PC-3 (cell line): ENCODE measurements at regions not wholly inside any gene's neighbourhood (a gene's known extent, or its start where the extent isn't known, plus 50 kb on each side); places are given as distances from the start of the nearest gene placed in this dataset.

ENCODE experiments used
- EZH2 ChIP-seq: fragments of 300-600 bp; sonication (generic); IDR thresholded peaks from one replicate; pipeline ENCODE4 v1.6.1; 2017; ENCODE audit warnings: antibody characterized with exemption, mild to moderate bottlenecking, low read length; ENCODE audit not compliant: unreplicated experiment
- EZH2phosphoT487 ChIP-seq: fragments of 300-600 bp; sonication (generic); IDR thresholded peaks from 2 replicates; pipeline ENCODE4 v1.6.1; 2018; ENCODE audit warnings: mild to moderate bottlenecking, antibody characterized with exemption, low read length, borderline replicate concordance
- TF ChIP-seq, protein P1 (sequence below): fragments of 300-600 bp; sonication (generic); conservative IDR thresholded peaks from 2 replicates; pipeline ENCODE4 v1.5.1; 2017; ENCODE audit warnings: antibody characterized with exemption, low read depth, mild to moderate bottlenecking, low read length

DNA sequence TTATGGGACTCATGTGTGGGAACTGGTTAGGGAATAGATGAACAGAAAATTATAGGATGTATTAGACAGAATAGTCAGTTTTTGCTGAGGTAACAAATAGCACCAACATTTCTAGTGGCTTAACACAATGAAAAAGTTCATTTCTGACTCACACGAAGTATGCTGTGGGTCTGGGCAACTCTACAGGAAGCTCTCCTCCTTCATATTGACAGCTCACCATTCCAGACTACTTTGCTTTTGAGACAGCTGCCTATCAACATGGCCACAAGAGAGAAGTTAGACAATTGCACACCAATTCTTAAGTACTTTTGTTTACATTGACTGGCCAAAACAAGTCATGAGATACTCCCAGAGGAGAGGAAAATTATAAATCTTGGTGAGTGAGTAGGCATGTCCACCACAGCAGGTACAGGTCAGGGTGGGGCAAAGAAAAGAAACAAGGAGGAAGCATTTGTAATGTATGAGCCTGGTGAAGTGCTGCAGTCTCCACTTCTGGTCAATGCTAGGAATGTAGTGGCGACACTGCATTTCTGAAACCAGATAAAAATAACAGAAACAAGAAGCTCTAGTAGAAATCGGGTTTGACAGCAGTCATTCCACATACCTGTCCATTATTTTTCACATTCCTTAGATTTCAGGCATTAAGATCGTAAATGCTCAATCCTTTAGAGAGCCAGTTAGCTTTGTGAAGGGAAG lies 141.6 kb downstream of the ICOS start:
- TF ChIP-seq, protein P1, sequence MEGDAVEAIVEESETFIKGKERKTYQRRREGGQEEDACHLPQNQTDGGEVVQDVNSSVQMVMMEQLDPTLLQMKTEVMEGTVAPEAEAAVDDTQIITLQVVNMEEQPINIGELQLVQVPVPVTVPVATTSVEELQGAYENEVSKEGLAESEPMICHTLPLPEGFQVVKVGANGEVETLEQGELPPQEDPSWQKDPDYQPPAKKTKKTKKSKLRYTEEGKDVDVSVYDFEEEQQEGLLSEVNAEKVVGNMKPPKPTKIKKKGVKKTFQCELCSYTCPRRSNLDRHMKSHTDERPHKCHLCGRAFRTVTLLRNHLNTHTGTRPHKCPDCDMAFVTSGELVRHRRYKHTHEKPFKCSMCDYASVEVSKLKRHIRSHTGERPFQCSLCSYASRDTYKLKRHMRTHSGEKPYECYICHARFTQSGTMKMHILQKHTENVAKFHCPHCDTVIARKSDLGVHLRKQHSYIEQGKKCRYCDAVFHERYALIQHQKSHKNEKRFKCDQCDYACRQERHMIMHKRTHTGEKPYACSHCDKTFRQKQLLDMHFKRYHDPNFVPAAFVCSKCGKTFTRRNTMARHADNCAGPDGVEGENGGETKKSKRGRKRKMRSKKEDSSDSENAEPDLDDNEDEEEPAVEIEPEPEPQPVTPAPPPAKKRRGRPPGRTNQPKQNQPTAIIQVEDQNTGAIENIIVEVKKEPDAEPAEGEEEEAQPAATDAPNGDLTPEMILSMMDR = no peak
- TF ChIP-seq EZH2 (no peak), EZH2phosphoT487 (no peak)
